Muscle of arm (tissue), 1 donor: ENCODE measurements at regions not wholly inside any gene's neighbourhood (a gene's known extent, or its start where the extent isn't known, plus 50 kb on each side); places are given as distances from the start of the nearest gene placed in this dataset.

ENCODE experiments used
- DNase-seq: peaks from one replicate; pipeline ENCODE4 v3.0.0-alpha.2; 2013

DNA sequence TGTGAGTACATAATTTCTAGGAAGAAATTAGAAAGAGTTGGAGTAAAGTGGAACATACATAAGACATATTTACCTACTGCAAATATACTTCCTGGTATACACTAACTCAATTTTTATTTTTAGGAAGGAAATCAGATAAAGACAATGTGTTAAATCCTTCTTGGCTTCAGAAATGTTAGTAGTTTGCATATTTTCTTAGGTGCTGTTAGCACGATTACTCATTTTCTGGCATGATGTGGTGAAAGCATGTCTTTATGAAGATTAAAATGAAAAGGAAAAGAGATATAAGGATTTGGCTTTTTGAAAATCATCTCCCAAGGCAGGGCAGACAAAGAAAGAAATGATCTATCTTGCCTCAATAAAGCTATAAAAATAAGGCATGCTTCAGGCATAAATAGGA, 287.6 kb upstream of the E2F7 start:
- no peak for DNase-seq

DNA sequence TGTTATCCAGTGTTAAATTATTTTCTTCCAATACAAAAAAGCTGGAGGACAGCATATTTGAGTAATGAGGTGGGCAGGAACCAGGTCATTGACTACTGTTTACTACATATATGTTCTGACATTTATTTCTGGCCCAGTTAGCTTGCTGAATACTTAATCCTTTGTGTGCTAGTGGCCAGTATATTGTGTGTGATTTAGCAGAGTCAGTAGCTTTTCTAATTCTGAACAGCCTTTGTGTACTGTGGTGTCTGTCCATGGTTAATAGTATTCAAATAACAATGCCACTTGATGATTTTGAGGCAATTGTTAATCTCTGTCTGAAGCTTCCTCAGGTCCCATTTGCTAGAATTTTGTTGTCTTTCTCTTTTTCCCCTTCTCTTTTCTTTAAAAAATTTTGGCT, 286.5 kb upstream of the E2F7 start:
- DNase-seq: no peak

DNA sequence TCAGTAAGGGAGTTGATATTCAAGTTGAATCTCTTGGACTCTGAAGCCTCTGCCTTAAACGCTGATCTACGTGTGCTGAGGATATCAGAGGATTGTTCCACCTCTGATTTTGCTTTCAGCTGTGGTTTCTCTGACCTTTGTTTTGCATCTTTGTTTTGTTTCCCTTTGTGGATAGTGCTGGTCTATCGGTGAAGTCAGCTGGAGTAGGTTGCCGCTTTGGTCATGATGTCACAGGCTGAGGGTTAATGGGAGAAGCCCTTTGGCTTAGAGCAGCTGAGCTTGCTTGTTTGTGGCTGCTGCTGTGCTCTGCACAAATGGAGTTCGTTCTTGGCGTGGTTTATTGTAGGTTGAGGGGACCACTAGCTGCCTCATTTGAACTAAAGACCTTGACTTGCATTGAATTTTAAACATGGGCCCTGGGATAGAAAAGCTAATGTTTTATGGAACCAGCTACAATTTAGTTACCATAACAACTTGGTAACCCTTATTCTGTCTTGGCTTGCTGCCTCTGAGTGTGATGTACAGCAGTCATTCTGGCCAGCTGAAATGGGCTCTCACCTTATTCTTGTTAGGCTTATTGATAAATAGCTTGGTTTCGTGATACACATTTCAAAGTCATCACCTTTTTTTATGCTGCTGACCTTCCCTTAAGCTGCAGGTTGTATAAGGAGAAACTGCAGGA, 284.5 kb upstream of the E2F7 start:
- DNase-seq: no peak

DNA sequence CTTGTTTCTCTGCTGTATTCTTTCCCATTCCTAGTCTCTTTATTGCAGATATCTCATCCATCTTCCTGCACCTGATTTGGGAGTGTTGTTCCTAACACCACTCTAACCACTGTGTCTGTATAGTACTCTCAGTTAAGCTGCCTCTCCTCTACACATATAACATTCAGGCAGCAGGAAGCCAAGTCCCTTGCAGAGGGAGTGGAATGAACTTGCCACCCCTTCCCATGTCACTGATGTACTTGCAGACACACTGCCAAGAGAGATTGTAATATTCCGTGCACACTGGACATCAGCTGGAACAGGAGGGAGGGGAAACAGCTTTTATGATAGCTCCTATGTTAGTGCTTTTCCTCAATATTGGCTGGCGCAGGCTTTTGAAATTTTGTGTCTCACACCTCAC, 281.6 kb upstream of the E2F7 start:
- no peak for DNase-seq

DNA sequence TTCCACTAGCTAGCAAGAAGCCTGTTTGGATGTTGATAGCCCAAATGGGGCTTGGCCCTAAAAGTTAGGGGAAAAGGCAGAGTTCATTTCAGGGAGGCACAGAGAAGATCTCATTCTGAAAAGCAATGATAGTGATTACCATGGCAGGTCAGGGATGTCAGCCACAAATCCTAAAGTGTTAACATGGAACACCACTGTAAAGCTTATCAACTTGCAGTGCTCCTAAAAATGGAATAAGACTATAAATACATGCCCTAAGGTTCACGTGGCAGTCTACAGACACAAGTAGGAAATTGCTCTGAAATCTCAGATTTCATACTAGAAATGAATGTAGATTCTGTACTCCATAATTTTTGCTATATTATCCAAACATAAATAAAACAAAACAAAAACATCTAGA, 280.0 kb upstream of the E2F7 start:
- no peak for DNase-seq

DNA sequence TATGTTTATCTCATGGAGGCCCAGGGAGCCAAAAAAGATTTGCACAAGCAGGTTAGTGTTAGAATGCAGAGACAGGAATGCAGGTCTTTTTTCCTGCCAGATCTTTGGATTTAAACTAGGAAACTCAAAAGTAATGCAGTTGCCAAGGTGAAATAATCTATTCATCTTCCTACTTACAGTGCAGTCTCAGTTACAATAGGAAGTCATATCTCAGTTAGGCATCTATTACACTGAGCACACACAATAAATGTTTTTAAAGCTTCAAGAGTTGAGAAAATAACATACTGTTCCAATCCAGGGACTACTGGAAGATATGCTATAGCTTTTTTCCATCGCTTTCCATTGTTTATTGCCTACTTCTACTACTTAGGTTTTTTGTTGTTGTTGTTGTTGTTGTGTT, 279.3 kb upstream of the E2F7 start:
- DNase-seq: no peak

DNA sequence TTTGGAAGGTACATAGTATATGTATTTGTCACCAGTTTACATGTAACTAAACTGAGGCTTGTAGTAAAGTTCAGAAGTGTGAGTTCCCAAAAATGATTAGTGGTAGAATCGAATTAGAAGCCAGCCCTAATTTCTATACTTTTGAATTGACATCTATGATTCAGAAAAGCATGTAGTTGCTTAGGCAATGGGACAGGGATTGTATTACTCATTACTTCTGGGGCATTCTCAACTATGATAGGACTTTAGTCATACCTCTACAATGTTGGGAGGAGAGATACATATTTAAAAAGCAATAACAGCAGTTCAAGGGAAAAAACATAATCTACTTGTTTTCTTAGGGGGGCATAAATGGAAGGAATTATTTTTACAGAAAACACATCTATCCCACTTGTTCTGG, 277.9 kb upstream of the E2F7 start:
- no peak for DNase-seq

DNA sequence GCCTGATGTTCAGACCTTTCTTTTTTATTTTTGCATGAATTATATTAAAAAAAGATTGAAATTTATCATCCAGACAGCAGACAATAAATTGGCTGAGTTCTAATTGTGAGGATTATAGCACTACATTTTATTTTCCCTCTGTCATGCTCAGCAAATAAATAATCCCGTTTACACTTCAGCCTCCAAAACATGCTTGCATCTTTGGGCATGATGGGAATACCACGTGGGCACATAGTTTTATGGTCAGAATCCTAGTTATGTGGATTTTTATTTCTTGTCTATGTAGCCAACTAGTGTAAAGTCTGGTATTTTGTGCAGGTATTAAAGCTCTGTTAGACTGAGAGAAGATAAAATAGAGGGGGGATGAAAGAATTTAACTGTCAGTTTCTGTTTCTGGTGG, 276.9 kb upstream of the E2F7 start:
- DNase-seq: no peak

DNA sequence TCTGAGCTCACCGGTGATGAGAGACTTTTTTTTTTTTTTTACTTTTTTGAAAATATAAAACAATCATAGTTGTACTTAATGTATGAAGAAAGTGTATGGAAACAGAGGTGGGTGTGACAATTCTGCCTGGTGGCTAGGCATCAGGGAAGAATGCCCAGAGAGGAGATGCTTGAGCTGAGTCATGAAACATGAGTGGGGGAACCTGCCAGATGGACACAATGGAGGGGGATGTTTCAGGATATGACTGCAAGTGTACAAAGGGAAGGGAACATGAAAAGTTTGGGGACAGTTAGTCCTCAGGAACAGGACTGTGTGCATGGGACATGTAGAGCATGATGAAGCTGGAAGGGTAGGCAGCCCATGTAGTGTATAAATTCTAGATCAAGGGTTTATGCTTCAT, 274.2 kb upstream of the E2F7 start:
- DNase-seq: no peak

DNA sequence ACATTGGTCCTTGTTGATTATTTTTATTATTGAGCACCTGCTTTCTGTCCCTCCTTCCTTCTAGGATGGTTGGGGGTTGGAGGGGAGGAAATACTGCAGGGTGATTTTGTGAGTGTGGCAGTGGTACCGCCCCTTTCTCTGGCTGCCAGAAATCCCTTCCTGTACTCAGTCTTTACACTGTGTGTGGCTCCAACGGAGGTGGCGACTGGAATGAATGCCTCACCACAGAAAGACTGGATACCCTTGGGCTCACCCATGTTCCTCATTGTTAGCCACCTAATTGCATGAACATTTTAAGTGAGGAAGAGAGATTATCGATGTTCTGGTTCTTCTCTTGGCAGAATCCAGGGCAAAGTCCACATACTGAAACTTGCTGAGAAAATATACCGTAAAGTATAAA, 272.0 kb upstream of the E2F7 start:
- no peak for DNase-seq

DNA sequence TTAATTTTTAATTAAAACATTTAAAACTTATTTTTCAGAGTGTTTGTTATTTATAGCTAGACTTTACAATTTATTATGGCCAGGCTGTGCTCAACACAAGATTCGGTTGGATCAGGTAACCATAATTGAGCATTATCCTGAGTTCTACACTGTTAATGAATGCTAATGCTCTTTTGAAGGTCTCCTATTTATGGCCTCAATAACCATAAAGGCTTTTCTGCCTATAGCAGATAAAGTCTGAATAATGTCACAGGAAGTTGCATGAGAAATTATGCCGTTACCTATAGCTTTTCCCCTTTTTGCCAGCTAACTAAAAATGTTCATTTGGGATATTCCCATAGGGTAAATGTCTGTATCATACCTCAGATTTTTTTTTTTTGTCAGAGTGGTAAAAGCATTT, 269.4 kb upstream of the E2F7 start:
- no peak for DNase-seq

DNA sequence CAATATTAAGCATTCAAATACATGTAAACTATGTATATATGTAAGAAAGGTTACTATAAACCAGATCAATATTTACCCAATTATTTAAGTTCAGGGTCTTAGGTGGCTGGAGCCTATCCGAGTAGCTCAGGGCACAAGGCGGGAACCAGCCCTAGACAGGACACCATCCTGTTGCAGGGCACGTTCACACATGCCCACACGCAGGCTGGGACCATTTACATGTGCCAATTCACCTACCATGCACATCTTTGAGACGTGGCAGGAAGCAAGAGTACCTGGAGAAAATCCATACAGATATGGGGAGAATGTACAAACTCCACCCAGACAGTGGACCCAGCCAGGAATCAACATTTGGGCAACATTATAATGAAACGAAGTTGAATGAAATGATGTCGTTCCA, 263.0 kb upstream of the E2F7 start:
- no peak for DNase-seq

DNA sequence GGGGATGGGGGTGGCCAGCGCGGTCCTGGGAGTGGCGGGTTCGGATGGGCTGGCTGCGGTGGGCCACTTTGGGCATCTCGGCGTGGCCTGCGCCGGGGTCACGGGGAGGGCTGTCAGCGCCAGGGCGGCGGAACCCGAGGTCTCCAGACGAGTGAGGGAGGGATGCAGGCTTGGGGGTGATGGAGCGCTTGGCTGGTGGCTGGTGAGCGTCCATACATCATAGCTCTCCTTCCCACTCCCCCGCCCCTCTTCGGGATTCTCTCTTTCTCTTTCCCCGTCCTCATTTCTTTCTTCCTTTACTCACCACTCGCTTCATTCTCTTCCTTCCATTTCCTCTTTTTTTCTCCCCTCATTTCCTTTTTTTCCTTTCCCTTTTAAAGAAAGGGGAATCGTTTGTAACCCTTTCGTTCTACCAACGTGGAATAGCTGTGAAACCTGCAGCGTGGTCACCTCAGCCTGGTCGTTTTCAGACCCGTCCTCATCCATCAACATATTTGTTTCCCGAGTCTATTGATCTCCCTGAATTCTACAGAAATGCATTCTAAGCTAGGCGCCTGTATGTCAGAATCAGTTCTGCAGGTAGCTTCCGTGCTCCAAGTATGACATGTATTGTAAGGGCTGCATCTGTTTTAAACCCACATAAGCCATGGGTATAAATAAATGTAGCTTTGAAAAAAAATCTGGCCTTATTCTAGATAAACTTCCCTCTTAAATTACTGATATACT, 260.3 kb upstream of the E2F7 start:
- DNase-seq: no peak

DNA sequence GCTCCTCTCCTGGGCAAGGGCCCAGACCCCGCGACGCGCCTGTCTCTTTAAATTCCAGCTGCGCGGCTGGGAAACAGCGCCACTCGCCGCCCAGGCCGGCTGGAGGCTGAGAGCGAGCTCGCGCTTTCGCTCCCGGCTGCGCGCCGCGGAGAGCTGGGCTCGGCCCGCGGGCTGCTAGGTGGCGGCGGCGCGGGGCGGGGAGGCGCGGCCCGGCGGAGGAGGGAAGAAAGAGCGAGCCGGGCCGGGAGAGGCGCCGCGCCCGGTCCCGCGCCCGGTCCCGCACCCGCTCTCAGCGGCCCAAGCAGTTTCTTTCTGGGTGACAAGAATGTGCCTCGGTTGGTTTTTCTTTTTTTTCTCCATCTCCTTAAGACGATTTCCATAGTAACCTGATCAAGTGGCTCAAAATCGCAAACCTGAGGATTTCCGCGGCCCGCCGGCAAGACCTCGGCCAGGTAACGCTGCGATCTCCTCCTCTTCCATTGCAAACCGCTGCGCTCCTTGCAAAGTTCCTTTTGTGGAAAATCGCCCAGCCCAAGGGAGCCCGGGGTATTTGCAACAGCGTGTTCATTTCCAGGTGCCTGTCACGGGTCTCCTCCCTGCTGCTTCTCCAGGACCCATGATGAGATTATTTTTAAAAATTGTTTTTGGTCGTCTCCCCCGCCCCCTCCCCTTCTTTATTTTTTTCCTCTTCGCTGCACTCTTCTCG, 259.5 kb upstream of the E2F7 start:
- DNase-seq: peak; percentile 82

DNA sequence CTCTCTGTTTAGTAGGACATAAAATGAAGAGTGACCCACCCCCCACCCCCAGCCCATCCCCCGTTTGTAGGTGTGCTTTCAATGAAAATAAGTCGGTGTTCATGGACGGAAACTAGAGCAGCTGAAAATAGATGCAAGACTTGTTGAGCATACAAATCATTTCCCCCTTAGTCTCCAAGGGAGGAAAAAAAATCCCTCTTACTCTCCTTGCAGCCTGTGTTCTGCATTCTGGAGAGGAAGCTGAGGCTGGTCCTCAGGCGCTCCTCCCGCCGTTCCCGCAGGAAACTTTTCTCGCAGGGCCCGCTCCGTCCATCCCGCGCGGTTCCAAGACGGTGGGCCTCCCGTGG, 259.0 kb upstream of the E2F7 start:
- DNase-seq: no peak

DNA sequence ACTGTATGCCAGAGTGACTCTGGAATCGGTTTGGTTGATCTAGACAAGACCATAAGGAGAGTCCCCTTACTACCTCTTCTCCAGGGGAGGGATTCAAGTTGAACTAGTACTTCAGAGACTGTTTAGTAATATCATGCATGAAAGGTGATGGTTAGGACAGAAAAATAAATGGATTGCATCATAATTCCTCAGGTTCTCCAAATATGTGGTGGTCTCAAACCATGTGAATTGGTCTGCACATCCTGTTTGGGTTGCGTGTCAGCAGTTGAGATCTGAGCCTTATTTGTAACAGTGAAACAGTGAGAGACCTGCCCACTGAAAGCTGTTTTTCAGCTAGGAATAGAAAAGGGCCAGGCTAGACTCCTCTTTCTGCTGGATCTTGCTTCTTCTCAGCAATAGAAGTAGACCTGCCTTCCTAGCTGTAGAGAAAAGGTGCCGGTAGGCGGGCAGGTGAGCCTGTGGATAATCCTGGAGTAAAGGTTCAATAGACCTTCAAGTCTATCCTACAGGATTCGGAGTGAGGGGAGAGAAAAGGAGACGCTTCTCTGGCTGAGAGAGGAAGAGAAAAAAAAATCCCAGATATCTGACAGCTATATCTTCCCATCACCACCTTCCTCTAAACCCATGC, 258.5 kb upstream of the E2F7 start:
- DNase-seq: no peak

DNA sequence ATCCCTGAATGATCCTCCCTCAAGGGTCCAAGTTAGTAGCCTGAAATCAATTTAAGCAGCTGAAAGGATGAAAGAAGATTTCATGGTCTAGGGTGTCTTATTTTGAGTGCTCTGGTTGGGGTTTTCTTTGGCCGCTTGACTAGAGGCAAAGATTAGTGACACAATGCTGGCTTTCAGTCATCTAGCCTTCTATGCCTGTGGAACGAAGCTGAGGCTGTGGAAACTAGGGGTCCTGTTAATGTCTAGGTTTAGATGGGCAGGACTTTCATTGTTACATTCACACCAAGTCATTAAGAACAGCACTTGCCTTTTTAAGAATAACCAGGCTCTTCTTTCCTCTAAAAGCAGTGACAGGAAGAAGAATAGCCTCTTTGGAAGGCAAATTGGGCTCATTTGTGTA, 253.8 kb upstream of the E2F7 start:
- no peak for DNase-seq

DNA sequence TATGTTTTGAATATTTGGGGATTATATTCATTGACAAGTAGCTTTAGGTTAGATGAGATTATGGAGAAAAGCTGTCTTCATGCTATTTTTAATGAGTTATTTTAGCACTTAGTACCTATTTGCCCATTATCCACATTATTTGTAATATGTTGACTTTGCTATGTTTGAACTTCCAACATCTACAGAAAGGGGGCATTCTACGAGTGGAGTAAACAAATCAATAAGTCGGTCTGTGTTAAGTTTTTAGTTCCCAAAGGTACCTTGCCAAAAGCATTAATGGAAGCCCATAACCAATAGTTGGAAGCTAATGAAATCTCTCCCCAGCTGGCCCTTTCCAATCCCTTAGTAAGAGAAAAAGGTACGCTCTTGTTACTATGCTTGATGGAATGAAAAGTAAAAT, 250.0 kb upstream of the E2F7 start:
- DNase-seq: no peak

DNA sequence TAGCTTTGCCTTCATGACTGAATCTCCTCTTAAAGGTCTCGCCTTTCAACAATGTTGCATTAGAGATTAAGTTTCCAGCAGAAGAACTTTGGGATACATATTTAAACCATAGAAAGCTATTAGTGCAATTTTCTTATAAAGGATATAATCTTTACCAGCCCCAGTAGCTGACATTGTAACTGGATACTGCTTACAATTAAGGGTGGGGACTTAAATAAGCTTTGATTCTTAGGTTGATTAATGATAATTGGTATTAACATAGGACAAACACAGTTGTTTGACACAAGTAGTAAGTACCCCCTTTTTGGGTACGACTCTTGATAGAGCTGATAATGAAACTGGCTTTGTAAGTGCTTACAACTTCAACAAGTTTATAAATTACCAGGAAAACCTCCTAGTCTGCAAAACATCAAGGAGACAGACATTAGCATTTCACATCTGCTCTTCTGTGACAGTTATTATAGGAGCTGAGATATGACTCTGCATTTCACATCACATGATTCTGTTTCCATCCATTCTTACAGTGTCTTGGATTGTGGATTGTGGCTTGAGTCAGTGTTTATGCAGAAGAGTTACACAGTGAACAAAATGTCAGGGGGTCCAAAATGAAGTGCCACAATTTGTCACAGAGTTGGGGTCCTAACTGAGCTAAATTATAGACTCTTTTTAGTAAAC, 249.1 kb upstream of the E2F7 start:
- DNase-seq: no peak

DNA sequence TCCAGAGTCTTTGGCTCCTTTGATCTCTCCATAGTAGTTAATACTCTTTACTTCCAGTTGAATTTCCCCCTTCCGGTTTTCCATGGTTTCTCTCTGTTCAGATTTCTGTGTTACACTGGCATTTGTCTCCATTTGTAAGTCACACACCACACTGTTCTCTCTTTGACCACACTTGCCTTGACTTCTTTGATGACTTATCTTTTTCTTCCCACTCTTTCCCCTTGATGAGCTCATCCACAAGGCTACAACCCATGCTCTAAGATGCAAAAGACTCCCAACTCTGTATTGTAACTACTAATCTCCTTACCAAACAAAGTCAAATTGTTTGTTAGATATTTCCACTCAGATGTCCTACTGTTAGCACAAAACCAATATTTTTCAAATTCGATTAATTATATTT, 242.7 kb upstream of the E2F7 start:
- DNase-seq: no peak

DNA sequence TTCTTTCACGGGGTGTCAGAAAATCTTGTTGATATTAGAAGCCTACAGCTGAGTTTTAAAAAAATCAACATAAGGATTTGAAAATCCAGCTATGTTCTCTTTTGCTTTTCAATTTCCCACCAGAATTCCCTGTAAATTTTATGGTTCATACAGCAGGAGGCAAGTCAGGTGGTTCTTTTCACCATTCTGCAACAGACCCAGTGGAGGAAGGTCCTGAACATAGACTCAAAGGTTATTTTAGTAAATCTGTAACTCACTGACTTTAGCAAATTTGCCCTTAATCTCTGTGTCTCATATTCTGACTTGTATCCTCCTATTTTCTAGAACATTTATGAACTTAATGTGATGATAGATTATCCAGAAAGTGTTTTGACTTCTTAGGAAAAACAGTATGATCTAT, 235.4 kb upstream of the E2F7 start:
- no peak for DNase-seq

DNA sequence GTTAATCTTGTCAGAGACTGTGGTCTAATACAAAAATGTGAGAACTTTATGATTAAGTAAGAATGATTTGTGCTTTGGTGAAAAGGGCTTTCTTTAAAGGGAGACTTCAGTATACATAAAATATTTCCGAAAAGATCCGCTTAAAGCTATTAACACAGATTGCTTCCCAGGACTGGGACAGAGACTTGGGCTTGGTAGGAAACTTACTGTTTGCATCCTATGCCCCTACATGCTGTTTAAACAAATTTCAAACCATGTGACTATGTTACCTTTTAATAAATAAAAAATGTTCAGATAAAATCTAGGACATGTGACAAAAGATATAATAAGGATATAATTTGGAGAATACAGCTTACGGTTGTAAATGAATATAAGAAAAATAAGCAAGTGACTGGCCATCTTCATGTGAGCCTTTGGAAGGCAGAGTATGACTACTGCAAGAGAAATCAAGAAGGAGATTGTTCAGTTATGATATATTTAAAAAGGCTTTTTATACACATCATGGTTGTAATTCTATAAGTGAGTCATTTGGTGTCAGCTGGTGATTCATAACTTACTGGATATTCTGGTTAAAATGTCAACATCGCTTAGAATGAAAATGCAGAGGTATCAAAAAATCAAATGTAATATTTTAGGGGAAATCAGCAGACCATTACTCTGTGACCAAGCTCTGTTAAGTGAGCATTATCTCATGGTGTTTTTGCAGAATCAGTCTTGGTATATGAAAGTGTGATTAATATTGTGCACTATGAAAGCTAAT, 234.7 kb upstream of the E2F7 start:
- DNase-seq: no peak
